Loucy (cell line): ENCODE measurements at regions not wholly inside any gene's neighbourhood (a gene's known extent, or its start where the extent isn't known, plus 50 kb on each side); places are given as distances from the start of the nearest gene placed in this dataset.

Experiments used
- H2AFZ ChIP-seq: fragments of 200-600 bp; sonication (generic); 2 replicates; pipeline ENCODE4 v1.6.0; 2016; ENCODE audit warnings: antibody characterized with exemption, mild to moderate bottlenecking, low read length, moderate library complexity
- H3F3A ChIP-seq: fragments of 200-600 bp; 2 replicates; pipeline ENCODE4 v1.6.0; 2016; ENCODE audit warnings: antibody characterized with exemption, low read depth, mild to moderate bottlenecking
- H3K27me3 ChIP-seq: fragments of 200-600 bp; sonication (generic); 2 replicates; pipeline ENCODE4 v1.6.1; 2014; ENCODE audit warnings: low read length, mild to moderate bottlenecking; ENCODE audit not compliant: insufficient read depth, poor library complexity, severe bottlenecking
- H3K36me3 ChIP-seq: fragments of 200-600 bp; sonication (generic); 2 replicates; pipeline ENCODE4 v1.6.1; 2016; ENCODE audit warnings: low read length; ENCODE audit not compliant: insufficient read depth
- H3K4me1 ChIP-seq: fragments of 200-600 bp; sonication (generic); 2 replicates; pipeline ENCODE4 v1.5.1; 2014; ENCODE audit warnings: low read length, mild to moderate bottlenecking; ENCODE audit not compliant: insufficient read depth, poor library complexity, severe bottlenecking
- H3K4me2 ChIP-seq: fragments of 200-600 bp; sonication (generic); 2 replicates; pipeline ENCODE4 v1.6.0; 2014; ENCODE audit warnings: antibody characterized with exemption, low read length, low read depth, mild to moderate bottlenecking; ENCODE audit not compliant: poor library complexity, severe bottlenecking
- H3K4me3 ChIP-seq: fragments of 200-600 bp; sonication (generic); 2 replicates; pipeline ENCODE4 v1.5.1; 2014; ENCODE audit warnings: low read length, mild to moderate bottlenecking, mixed read lengths; ENCODE audit not compliant: poor library complexity, severe bottlenecking
- H3K79me2 ChIP-seq: fragments of 200-600 bp; sonication (generic); 2 replicates; pipeline ENCODE4 v1.6.1; 2014; ENCODE audit warnings: low read length; ENCODE audit not compliant: insufficient read depth
- H3K9ac ChIP-seq: fragments of 200-600 bp; sonication (generic); 2 replicates; pipeline ENCODE4 v1.6.0; 2014; ENCODE audit warnings: mild to moderate bottlenecking, low read depth, low read length, moderate library complexity; ENCODE audit not compliant: poor library complexity, severe bottlenecking
- H3K9me2 ChIP-seq: fragments of 200-600 bp; sonication (generic); replicated peaks from 2 replicates; pipeline ENCODE4 v1.6.1; 2016; ENCODE audit warnings: low read depth, low read length, mixed read lengths
- H3K9me3 ChIP-seq: fragments of 200-600 bp; sonication (generic); 2 replicates; pipeline ENCODE4 v1.6.1; 2014; ENCODE audit warnings: mild to moderate bottlenecking, antibody characterized with exemption, low read length, low read depth; ENCODE audit not compliant: insufficient read depth
- H4K20me1 ChIP-seq: fragments of 200-600 bp; sonication (generic); 2 replicates; pipeline ENCODE4 v1.6.0; 2014; ENCODE audit warnings: antibody characterized with exemption, low read length, mild to moderate bottlenecking; ENCODE audit not compliant: insufficient read depth, poor library complexity, severe bottlenecking
- CTCF ChIP-seq: fragments of 200-600 bp; sonication (generic); conservative IDR thresholded peaks from 2 replicates; pipeline ENCODE4 v1.5.1; 2014; ENCODE audit warnings: mild to moderate bottlenecking, antibody characterized with exemption, low read length
- EZH2phosphoT487 ChIP-seq: fragments of 200-600 bp; IDR thresholded peaks from 2 replicates; pipeline ENCODE4 v1.6.1; 2018; ENCODE audit warnings: antibody characterized with exemption, mild to moderate bottlenecking, moderate library complexity, borderline replicate concordance

GRCh38 chr9:119938871-119939270 is 569.6 kb upstream of the BRINP1 start:
- no peak overlapping the region for H3K9ac ChIP-seq
- no peaks in the 10 kb centered on the region for H3K4me1 ChIP-seq
- no peaks in the 10 kb centered on the region for H3F3A ChIP-seq
- H4K20me1 ChIP-seq: no peaks in the 10 kb centered on the region
- H3K79me2 ChIP-seq: no peaks in the 10 kb centered on the region
- no peak overlapping the region for H3K4me3 ChIP-seq
- H3K9me3 ChIP-seq: no peaks in the 10 kb centered on the region
- TF ChIP-seq EZH2phosphoT487: no peak
- no peak for TF ChIP-seq CTCF
- H3K27me3 ChIP-seq: no peaks in the 10 kb centered on the region
- H2AFZ ChIP-seq: no peak overlapping the region
- no peaks in the 10 kb centered on the region for H3K36me3 ChIP-seq
- H3K4me2 ChIP-seq: no peak overlapping the region
- no peaks in the 10 kb centered on the region for H3K9me2 ChIP-seq

- no peak for TF ChIP-seq CTCF
- no peak for TF ChIP-seq EZH2phosphoT487
- no peaks in the 10 kb centered on the region for H3K4me1 ChIP-seq
Observed at GRCh38 chr9:119934497-119934896, 565.3 kb upstream of the BRINP1 start.

GRCh38 chr9:119933191-119933590 is 564.0 kb upstream of the BRINP1 start:
- Histone ChIP-seq H3K9me2 (no peaks in the 10 kb centered on the region), H3K27me3 (no peaks in the 10 kb centered on the region), H4K20me1 (no peaks in the 10 kb centered on the region), H3F3A (no peaks in the 10 kb centered on the region), H3K36me3 (no peaks in the 10 kb centered on the region), H3K4me1 (no peaks in the 10 kb centered on the region), H3K79me2 (no peaks in the 10 kb centered on the region), H3K4me3 (no peak overlapping the region), H3K4me2 (no peak overlapping the region), H2AFZ (no peak overlapping the region), H3K9me3 (no peaks in the 10 kb centered on the region), H3K9ac (no peak overlapping the region)
- TF ChIP-seq CTCF: no peak
- TF ChIP-seq EZH2phosphoT487: no peak

More at GRCh38 chr9:119934497-119934896, 565.3 kb upstream of the BRINP1 start:
- Histone ChIP-seq H3F3A (no peaks in the 10 kb centered on the region), H3K9me3 (no peaks in the 10 kb centered on the region), H3K9ac (no peak overlapping the region), H3K4me2 (no peak overlapping the region), H3K36me3 (no peaks in the 10 kb centered on the region), H3K4me3 (no peak overlapping the region), H3K79me2 (no peaks in the 10 kb centered on the region), H3K9me2 (no peaks in the 10 kb centered on the region), H3K27me3 (no peaks in the 10 kb centered on the region), H2AFZ (no peak overlapping the region), H4K20me1 (no peaks in the 10 kb centered on the region)
